ENCODE measurements at regions not wholly inside any gene's neighbourhood (a gene's known extent, or its start where the extent isn't known, plus 50 kb on each side); places are given as distances from the start of the nearest gene placed in this dataset.

GRCh38 chr3:3281024-3281423, 101.5 kb upstream of the CRBN start:
- Mint-ChIP-seq H3K4me3 (no peak overlapping the region), H3K9me3 (peaks cover 4 to 12% (median 5%) of the 10 kb centered on the region in 7 donors), H3K27ac (no peak overlapping the region), H3K27me3 (ENCODE audit: low read depth in 3 of 3) (no peaks in the 10 kb centered on the region), H3K4me1 (peaks cover 1% of the 10 kb centered on the region), H3K36me3 (no peaks in the 10 kb centered on the region)
- H3K4me2 ChIP-seq (replicated peaks; ENCODE audit: extremely low read depth, low read length, poor library complexity, severe bottlenecking), result no peak overlapping the region
- no peak overlapping the region for H3K4me3 ChIP-seq (replicated peaks in 1 of 3; ENCODE audit: low read depth in 2 of 3, low read length in 3 of 3)
- no peaks in the 10 kb centered on the region for H3K36me3 ChIP-seq (replicated peaks in 1 of 2; ENCODE audit: control insufficient read depth in 1 of 2, insufficient read depth in 2 of 2, low read length in 2 of 2)
- no CpG with 5 or more reads among the region's 2 CpGs for WGBS (ENCODE audit: insufficient coverage)
- no peaks in the 10 kb centered on the region for H4K20me1 ChIP-seq (ENCODE audit: insufficient read depth, low read length)
- H3K27me3 ChIP-seq (ENCODE audit: control insufficient read depth in 2 of 2, insufficient read depth in 2 of 2, low read length in 2 of 2), result no peaks in the 10 kb centered on the region
- peaks cover 0 to 9% of the 10 kb centered on the region in 2 donors for H3K9me3 ChIP-seq (replicated peaks in 1 of 2; ENCODE audit: control insufficient read depth in 1 of 2, insufficient read depth in 1 of 2, low read length in 2 of 2)
- H3K4me1 ChIP-seq (ENCODE audit: control insufficient read depth in 1 of 2, insufficient read depth in 2 of 2, low read length in 2 of 2), result no peaks in the 10 kb centered on the region
- TF ChIP-seq, protein P1, sequence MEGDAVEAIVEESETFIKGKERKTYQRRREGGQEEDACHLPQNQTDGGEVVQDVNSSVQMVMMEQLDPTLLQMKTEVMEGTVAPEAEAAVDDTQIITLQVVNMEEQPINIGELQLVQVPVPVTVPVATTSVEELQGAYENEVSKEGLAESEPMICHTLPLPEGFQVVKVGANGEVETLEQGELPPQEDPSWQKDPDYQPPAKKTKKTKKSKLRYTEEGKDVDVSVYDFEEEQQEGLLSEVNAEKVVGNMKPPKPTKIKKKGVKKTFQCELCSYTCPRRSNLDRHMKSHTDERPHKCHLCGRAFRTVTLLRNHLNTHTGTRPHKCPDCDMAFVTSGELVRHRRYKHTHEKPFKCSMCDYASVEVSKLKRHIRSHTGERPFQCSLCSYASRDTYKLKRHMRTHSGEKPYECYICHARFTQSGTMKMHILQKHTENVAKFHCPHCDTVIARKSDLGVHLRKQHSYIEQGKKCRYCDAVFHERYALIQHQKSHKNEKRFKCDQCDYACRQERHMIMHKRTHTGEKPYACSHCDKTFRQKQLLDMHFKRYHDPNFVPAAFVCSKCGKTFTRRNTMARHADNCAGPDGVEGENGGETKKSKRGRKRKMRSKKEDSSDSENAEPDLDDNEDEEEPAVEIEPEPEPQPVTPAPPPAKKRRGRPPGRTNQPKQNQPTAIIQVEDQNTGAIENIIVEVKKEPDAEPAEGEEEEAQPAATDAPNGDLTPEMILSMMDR (IDR thresholded peaks at IDR 0.05), result no peak
- no peak overlapping the region for H2AFZ ChIP-seq (ENCODE audit: insufficient read depth, low read depth, low read length, poor library complexity, severe bottlenecking)
- DNase-seq, result no peak
- H3K79me2 ChIP-seq (ENCODE audit: insufficient read depth, low read length), result no peaks in the 10 kb centered on the region
- intact Hi-C loops (cut with micrococcal nuclease), result no loop called here
- H3K9ac ChIP-seq (ENCODE audit: insufficient read depth, low read length, poor library complexity, severe bottlenecking), result no peak overlapping the region
- H3K27ac ChIP-seq (ENCODE audit: low read depth in 1 of 2, low read length in 2 of 2), result no peak overlapping the region

GRCh38 chr3:3280396-3280795, 100.9 kb upstream of the CRBN start:
- no peak overlapping the region for H3K27ac ChIP-seq (ENCODE audit: low read depth in 1 of 2, low read length in 2 of 2)
- TF ChIP-seq, protein P1 (IDR thresholded peaks at IDR 0.05), result no peak
- no peak overlapping the region for H3K4me2 ChIP-seq (replicated peaks; ENCODE audit: extremely low read depth, low read length, poor library complexity, severe bottlenecking)
- no peaks in the 10 kb centered on the region for H3K27me3 ChIP-seq (ENCODE audit: control insufficient read depth in 2 of 2, insufficient read depth in 2 of 2, low read length in 2 of 2)
- Mint-ChIP-seq H3K27ac (no peak overlapping the region), H3K36me3 (no peaks in the 10 kb centered on the region), H3K4me1 (peaks cover 1% of the 10 kb centered on the region), H3K4me3 (no peak overlapping the region), H3K9me3 (peaks cover 3 to 9% (median 5%) of the 10 kb centered on the region in 7 donors), H3K27me3 (ENCODE audit: low read depth in 3 of 3) (no peaks in the 10 kb centered on the region)
- H3K9ac ChIP-seq (ENCODE audit: insufficient read depth, low read length, poor library complexity, severe bottlenecking), result no peak overlapping the region
- no peaks in the 10 kb centered on the region for H4K20me1 ChIP-seq (ENCODE audit: insufficient read depth, low read length)
- H2AFZ ChIP-seq (ENCODE audit: insufficient read depth, low read depth, low read length, poor library complexity, severe bottlenecking), result no peak overlapping the region
- H3K79me2 ChIP-seq (ENCODE audit: insufficient read depth, low read length), result no peaks in the 10 kb centered on the region
- no peak overlapping the region for H3K4me3 ChIP-seq (replicated peaks in 1 of 3; ENCODE audit: low read depth in 2 of 3, low read length in 3 of 3)
- no peaks in the 10 kb centered on the region for H3K4me1 ChIP-seq (ENCODE audit: control insufficient read depth in 1 of 2, insufficient read depth in 2 of 2, low read length in 2 of 2)
- no peak for DNase-seq
- peaks cover 0 to 7% of the 10 kb centered on the region in 2 donors for H3K9me3 ChIP-seq (replicated peaks in 1 of 2; ENCODE audit: control insufficient read depth in 1 of 2, insufficient read depth in 1 of 2, low read length in 2 of 2)
- no peaks in the 10 kb centered on the region for H3K36me3 ChIP-seq (replicated peaks in 1 of 2; ENCODE audit: control insufficient read depth in 1 of 2, insufficient read depth in 2 of 2, low read length in 2 of 2)
- WGBS (ENCODE audit: insufficient coverage), result no CpG with 5 or more reads among the region's 1 CpG
- intact Hi-C loops (cut with micrococcal nuclease), result no loop called here
